Activated T-cell treated with anti-CD3 and anti-CD28 coated beads, Interleukin-2, amount 50 U/mL, for 72 hours (primary cell): ENCODE measurements at regions not wholly inside any gene's neighbourhood (a gene's known extent, or its start where the extent isn't known, plus 50 kb on each side); places are given as distances from the start of the nearest gene placed in this dataset.
"Not testable (repeated sequence)": the region's sequence is repeated elsewhere in the genome, so short reads cannot be mapped to it uniquely, and the experiment has no call there.

Source experiments
- ATAC-seq, 2 donors: fragments of 150-1000 bp; cut with Tn5 transposase; replicated peaks in 1 of 2; 2 replicates each; pipeline ENCODE4 v1.10.0; 2021; ENCODE audit warnings: moderate library complexity in 2 of 2, mild to moderate bottlenecking in 1 of 2
- DNase-seq, 2 donors: peaks; one replicate each; pipeline ENCODE4 v3.0.0; 2021 to 2022; ENCODE audit warnings: mixed read lengths in 1 of 2
- H3K27ac Mint-ChIP-seq: one replicate; pipeline ENCODE4 v1.8.0; 2022; ENCODE audit warnings: mild to moderate bottlenecking, moderate library complexity, mixed read lengths
- H3K27me3 Mint-ChIP-seq: one replicate; pipeline ENCODE4 v1.8.0; 2022; ENCODE audit warnings: low read depth, mixed read lengths
- H3K36me3 Mint-ChIP-seq, 2 donors: one replicate each; pipeline ENCODE4 v1.8.0; 2022; ENCODE audit warnings: mixed read lengths in 2 of 2, mild to moderate bottlenecking in 1 of 2; ENCODE audit not compliant: insufficient read depth in 2 of 2
- H3K4me1 Mint-ChIP-seq: one replicate; pipeline ENCODE4 v1.8.0; 2022; ENCODE audit warnings: low read depth, mixed read lengths
- H3K4me3 Mint-ChIP-seq, 2 donors: one replicate each; pipeline ENCODE4 v1.8.0; 2022; ENCODE audit warnings: mild to moderate bottlenecking in 2 of 2, mixed read lengths in 2 of 2, moderate library complexity in 2 of 2
- H3K9me3 Mint-ChIP-seq, 2 donors: one replicate each; pipeline ENCODE4 v1.8.0; 2022; ENCODE audit warnings: mixed read lengths in 2 of 2

GRCh38 chrX:140298960-140299825 is 205.7 kb downstream of the SOX3 start:
- ATAC-seq = no peak
- Mint-ChIP-seq H3K4me1 (no peaks in the 10 kb centered on the region), H3K36me3 (no peaks in the 10 kb centered on the region), H3K27ac (no peak overlapping the region), H3K27me3 (peaks cover 10% of the 10 kb centered on the region), H3K9me3 (peaks cover under 1 to 3% of the 10 kb centered on the region in 2 donors), H3K4me3 (no peak overlapping the region)
- no peak for DNase-seq

GRCh38 chrX:140297273-140297672 is 207.6 kb downstream of the SOX3 start:
- peaks cover 10% of the 10 kb centered on the region for H3K27me3 Mint-ChIP-seq
- no peak for ATAC-seq
- H3K9me3 Mint-ChIP-seq = peaks cover 0 to 3% of the 10 kb centered on the region in 2 donors
- H3K4me1 Mint-ChIP-seq = no peaks in the 10 kb centered on the region
- no peak for DNase-seq
- H3K36me3 Mint-ChIP-seq = no peaks in the 10 kb centered on the region
- H3K27ac Mint-ChIP-seq = no peak overlapping the region
- H3K4me3 Mint-ChIP-seq = no peak overlapping the region

DNA sequence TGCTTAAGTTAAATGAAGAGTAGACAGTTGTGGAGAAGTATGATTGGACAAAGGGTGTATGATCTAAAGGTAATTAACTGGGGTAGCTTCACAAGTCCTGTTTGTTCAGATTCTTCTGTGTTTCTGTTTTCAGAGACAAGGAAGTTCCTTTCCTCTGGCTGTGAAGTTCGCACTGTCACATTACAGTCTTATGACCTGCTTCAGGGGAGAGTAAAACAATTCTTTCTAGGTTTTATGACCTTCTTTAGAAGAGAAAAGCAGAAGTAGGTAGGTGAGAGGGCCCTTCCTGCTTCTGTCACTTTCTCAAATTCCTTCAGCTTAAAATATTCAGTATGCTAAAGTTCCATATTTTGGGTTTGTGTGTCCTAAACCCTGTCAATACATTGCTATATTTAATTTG is 211.9 kb downstream of the SOX3 start:
- Mint-ChIP-seq H3K27me3 (peaks cover 10% of the 10 kb centered on the region), H3K27ac (no peak overlapping the region), H3K9me3 (peaks cover 0 to 6% of the 10 kb centered on the region in 2 donors), H3K4me1 (no peaks in the 10 kb centered on the region), H3K36me3 (no peaks in the 10 kb centered on the region), H3K4me3 (no peak overlapping the region)
- no peak for ATAC-seq
- no peak for DNase-seq

DNA sequence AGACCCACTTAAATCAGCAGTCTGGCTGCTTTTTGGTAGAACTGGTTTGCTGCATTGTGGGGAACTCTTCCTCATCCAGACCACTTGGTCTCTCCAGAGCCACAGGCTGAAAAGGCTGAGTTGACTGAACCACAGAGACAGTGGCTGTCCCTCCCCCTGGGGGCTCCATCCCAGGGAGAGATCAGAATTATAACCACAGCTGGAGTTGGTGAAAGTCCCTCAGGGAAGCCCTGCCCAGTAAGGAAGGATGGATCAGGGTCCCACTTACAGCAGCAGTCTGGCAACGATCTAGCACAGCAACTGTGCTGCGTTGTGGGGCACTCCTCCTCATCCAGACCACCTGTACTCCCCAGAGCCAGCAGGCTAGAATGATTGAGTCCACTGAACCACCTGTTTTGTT is 212.7 kb downstream of the SOX3 start:
- Mint-ChIP-seq H3K4me3 (no peak overlapping the region), H3K4me1 (no peaks in the 10 kb centered on the region), H3K36me3 (no peaks in the 10 kb centered on the region), H3K27ac (no peak overlapping the region), H3K9me3 (peaks cover 0 to 6% of the 10 kb centered on the region in 2 donors), H3K27me3 (peaks cover 10% of the 10 kb centered on the region)
- no peak for DNase-seq
- no peak for ATAC-seq

DNA sequence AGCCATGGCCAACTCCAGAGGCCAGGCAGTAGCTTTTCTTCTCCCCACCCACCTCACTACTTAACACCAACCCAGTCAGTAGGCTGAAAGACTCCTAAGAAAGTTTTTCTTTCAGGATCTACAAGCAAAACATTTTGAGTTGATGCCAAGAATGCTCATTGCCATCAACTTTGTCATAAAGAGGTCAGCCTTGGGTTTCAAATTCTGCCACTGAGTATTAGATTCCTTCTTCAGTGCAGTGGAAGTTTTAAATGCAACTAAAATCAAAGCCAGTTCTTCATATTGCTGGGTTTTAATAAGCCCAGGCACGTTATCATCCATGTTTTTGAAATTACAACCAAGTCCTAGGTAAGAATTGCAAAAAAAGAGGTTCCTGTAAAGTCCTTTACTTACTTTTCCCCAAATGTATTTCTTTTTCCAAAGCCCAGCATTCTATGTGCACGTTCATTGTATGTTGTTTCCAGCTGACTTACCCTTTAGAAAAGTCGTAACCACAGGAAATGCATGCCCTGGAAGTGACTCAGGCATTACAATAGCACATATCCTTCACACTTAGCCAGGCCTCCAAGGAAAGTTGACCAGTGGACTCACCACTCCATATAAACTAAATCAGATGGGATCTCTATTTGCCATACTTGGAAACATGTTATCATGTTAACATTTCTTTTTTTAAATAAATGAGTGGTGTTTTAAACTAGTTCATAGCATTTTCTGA is 229.9 kb downstream of the SOX3 start:
- Mint-ChIP-seq H3K4me1 (no peaks in the 10 kb centered on the region), H3K36me3 (no peaks in the 10 kb centered on the region), H3K27me3 (peaks cover 10% of the 10 kb centered on the region), H3K27ac (no peak overlapping the region), H3K9me3 (peaks cover 4% of the 10 kb centered on the region in 2 donors), H3K4me3 (no peak overlapping the region)
- DNase-seq = no peak
- ATAC-seq = no peak

GRCh38 chrX:140273921-140274320 is 230.9 kb downstream of the SOX3 start:
- DNase-seq = no peak
- no peak for ATAC-seq
- Mint-ChIP-seq H3K27me3 (peaks cover 14% of the 10 kb centered on the region), H3K4me3 (no peak overlapping the region), H3K27ac (no peak overlapping the region), H3K4me1 (no peaks in the 10 kb centered on the region), H3K36me3 (no peaks in the 10 kb centered on the region), H3K9me3 (peaks cover 7% of the 10 kb centered on the region in 2 donors)

- ATAC-seq (no peak), DNase-seq (no peak)
- Mint-ChIP-seq H3K36me3 (no peaks in the 10 kb centered on the region), H3K4me1 (no peaks in the 10 kb centered on the region), H3K27ac (no peak overlapping the region), H3K27me3 (peaks cover 52% of the 10 kb centered on the region), H3K9me3 (no peaks in the 10 kb centered on the region), H3K4me3 (no peak overlapping the region)
These were observed 254.5 kb downstream of the SOX3 start for GRCh38 chrX:140250391-140250790.

DNA sequence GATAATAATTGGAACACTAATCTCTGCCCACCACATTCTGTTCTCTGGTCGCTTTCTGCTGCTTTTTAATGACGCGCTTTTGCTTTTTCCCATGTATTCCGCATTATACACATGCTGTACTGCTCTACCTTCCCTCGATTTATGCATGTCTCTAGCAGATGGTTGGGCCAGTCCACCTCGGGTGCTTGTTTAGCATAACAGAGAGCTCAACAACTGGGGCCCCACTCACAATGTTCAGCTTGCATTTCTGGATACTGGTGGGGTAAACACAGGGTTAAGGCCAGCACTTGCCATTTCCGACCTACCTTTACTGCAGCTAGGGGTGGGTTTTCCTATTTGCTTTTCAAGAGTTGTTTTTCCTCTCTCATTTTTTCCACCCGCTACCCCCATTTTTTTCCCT is 255.8 kb downstream of the SOX3 start:
- Mint-ChIP-seq H3K9me3 (no peaks in the 10 kb centered on the region), H3K4me3 (no peak overlapping the region), H3K27me3 (peaks cover 46% of the 10 kb centered on the region), H3K27ac (no peak overlapping the region), H3K36me3 (no peaks in the 10 kb centered on the region), H3K4me1 (no peaks in the 10 kb centered on the region)
- no peak for ATAC-seq
- DNase-seq = no peak

DNA sequence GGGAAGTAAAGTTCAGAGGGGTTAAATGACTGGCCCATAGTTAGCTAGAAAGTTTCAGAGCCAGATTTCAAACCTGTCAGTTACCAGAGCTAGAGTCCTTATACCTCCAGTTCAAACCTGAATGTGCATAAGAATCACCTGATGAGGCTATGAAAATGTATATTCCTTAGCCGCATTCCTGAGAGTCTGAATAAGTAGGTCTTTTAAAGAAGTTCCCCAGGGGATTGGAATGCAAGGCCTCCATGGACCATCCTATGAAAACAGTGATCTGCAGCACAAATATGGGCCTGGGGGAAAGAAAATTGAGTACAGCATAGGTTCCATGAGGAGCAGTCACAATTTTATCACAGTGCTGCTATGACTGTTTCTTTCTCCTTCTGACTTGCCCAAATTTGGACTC is 263.9 kb upstream of the CXorf66 start:
- Mint-ChIP-seq H3K36me3 (peaks cover 0 to 1% of the 10 kb centered on the region in 2 donors), H3K4me1 (no peaks in the 10 kb centered on the region), H3K4me3 (no peak overlapping the region), H3K27ac (no peak overlapping the region), H3K9me3 (peaks cover 0 to 2% of the 10 kb centered on the region in 2 donors), H3K27me3 (no peaks in the 10 kb centered on the region)
- no peak for DNase-seq
- ATAC-seq = no peak

DNA sequence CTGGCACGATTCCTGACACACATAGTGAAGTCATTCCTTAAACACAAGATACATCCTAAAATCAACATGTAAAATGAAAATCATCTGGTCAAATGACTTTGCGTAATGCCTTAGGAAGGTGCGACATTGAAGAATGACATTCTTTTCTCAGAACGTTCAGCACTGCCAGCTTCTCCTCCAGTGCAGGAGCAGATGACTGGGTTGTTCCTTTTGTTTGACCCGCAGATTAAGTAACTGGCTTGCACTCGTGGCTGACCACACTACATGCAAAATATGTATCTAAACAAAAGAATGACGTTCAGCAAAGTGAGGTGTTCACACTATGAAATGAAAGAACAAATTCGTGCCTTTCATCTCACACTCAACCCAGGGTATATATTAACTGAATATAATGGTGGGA is 260.7 kb upstream of the CXorf66 start:
- H3K4me3 Mint-ChIP-seq, H3K27ac Mint-ChIP-seq, ATAC-seq, H3K9me3 Mint-ChIP-seq, H3K36me3 Mint-ChIP-seq, H3K4me1 Mint-ChIP-seq, DNase-seq: not testable (repeated sequence)
- peaks cover 13% of the 10 kb centered on the region for H3K27me3 Mint-ChIP-seq

GRCh38 chrX:140215894-140216293 is 250.6 kb upstream of the CXorf66 start:
- not testable (repeated sequence) for H3K9me3 Mint-ChIP-seq

GRCh38 chrX:140214518-140214917 is 249.2 kb upstream of the CXorf66 start:
- ATAC-seq, H3K4me3 Mint-ChIP-seq, H3K36me3 Mint-ChIP-seq, H3K9me3 Mint-ChIP-seq, H3K27me3 Mint-ChIP-seq, H3K4me1 Mint-ChIP-seq, DNase-seq, H3K27ac Mint-ChIP-seq: not testable (repeated sequence)

More at GRCh38 chrX:140215894-140216293, 250.6 kb upstream of the CXorf66 start:
- not testable (repeated sequence) for H3K27ac Mint-ChIP-seq, ATAC-seq, H3K36me3 Mint-ChIP-seq, DNase-seq, H3K4me1 Mint-ChIP-seq, H3K4me3 Mint-ChIP-seq, H3K27me3 Mint-ChIP-seq

GRCh38 chrX:140206657-140207056 is 241.3 kb upstream of the CXorf66 start:
- peaks cover 0 to 6% of the 10 kb centered on the region in 2 donors for H3K9me3 Mint-ChIP-seq
- H3K4me3 Mint-ChIP-seq = no peak overlapping the region
- peaks cover 21% of the 10 kb centered on the region for H3K27me3 Mint-ChIP-seq
- H3K4me1 Mint-ChIP-seq = no peaks in the 10 kb centered on the region
- DNase-seq = no peak
- no peaks in the 10 kb centered on the region for H3K36me3 Mint-ChIP-seq
- no peak overlapping the region for H3K27ac Mint-ChIP-seq
- no peak for ATAC-seq
